ENCODE measurements at regions not wholly inside any gene's neighbourhood (a gene's known extent, or its start where the extent isn't known, plus 50 kb on each side); places are given as distances from the start of the nearest gene placed in this dataset.

GRCh38 chr13:85317781-85318180, 481.4 kb downstream of the SLITRK6 start:
- TF ChIP-seq, protein P1, sequence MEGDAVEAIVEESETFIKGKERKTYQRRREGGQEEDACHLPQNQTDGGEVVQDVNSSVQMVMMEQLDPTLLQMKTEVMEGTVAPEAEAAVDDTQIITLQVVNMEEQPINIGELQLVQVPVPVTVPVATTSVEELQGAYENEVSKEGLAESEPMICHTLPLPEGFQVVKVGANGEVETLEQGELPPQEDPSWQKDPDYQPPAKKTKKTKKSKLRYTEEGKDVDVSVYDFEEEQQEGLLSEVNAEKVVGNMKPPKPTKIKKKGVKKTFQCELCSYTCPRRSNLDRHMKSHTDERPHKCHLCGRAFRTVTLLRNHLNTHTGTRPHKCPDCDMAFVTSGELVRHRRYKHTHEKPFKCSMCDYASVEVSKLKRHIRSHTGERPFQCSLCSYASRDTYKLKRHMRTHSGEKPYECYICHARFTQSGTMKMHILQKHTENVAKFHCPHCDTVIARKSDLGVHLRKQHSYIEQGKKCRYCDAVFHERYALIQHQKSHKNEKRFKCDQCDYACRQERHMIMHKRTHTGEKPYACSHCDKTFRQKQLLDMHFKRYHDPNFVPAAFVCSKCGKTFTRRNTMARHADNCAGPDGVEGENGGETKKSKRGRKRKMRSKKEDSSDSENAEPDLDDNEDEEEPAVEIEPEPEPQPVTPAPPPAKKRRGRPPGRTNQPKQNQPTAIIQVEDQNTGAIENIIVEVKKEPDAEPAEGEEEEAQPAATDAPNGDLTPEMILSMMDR (IDR thresholded peaks at IDR 0.05) = no peak
- no peak for TF ChIP-seq POLR2A (IDR thresholded peaks at IDR 0.05)
- TF ChIP-seq EP300 (IDR thresholded peaks at IDR 0.05) = no peak
- TF ChIP-seq POLR2AphosphoS5 (IDR thresholded peaks at IDR 0.05) = no peak
- DNase-seq = no peak
- WGBS, 2 donors = 92 to 94% methylated on average over 1 of the region's 1 CpG

GRCh38 chr13:85316506-85317025, 482.7 kb downstream of the SLITRK6 start:
- TF ChIP-seq, protein P1 (IDR thresholded peaks at IDR 0.05) = no peak
- no peak for TF ChIP-seq EP300 (IDR thresholded peaks at IDR 0.05)
- no peak for TF ChIP-seq POLR2A (IDR thresholded peaks at IDR 0.05)
- TF ChIP-seq POLR2AphosphoS5 (IDR thresholded peaks at IDR 0.05) = no peak
- 58 to 63% methylated on average over 6 of the region's 6 CpGs for WGBS, 2 donors

More at GRCh38 chr13:85317781-85318180, 481.4 kb downstream of the SLITRK6 start:
- Histone ChIP-seq H3K27ac (no peak overlapping the region), H3K4me3 (no peak overlapping the region), H3K27me3 (no peaks in the 10 kb centered on the region), H3K36me3 (no peaks in the 10 kb centered on the region), H3K9me3 (no peaks in the 10 kb centered on the region), H3K4me1 (no peaks in the 10 kb centered on the region)
- ATAC-seq (ENCODE audit: low FRiP score in 2 of 2) = no peak

DNA sequence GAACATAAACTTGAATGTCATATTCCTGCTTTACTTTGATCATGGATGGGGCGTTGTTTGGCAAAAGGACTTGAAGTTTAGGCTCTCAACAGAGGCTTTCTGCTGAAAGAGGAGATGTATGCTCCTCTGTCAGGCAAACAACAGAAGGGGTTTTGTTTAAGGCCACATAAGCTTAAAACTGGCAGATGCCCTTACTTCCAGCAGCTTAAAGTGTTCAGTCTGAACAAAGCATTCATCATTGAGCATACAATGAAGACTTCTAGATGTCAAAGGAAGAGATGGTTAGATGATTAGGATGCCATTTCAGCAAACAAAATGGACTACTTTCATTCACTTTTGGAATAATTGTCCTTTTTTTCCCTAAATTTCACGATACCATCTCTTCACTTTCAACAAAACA, 484.5 kb downstream of the SLITRK6 start:
- Histone ChIP-seq H3K27ac (no peak overlapping the region), H3K4me3 (no peak overlapping the region), H3K9me3 (no peaks in the 10 kb centered on the region), H3K36me3 (no peaks in the 10 kb centered on the region), H3K27me3 (no peaks in the 10 kb centered on the region), H3K4me1 (no peaks in the 10 kb centered on the region)
- DNase-seq (no peak), ATAC-seq (ENCODE audit: low FRiP score in 2 of 2) (no peak)
- TF ChIP-seq, protein P1 (IDR thresholded peaks at IDR 0.05) = no peak
- TF ChIP-seq POLR2AphosphoS5 (IDR thresholded peaks at IDR 0.05) (no peak), EP300 (IDR thresholded peaks at IDR 0.05) (no peak), POLR2A (IDR thresholded peaks at IDR 0.05) (no peak)
- 81% methylated on average over 2 of the region's 2 CpGs for WGBS, 2 donors

More at GRCh38 chr13:85316506-85317025, 482.7 kb downstream of the SLITRK6 start:
- Histone ChIP-seq H3K27ac (no peak overlapping the region), H3K4me3 (no peak overlapping the region), H3K4me1 (no peaks in the 10 kb centered on the region), H3K9me3 (no peaks in the 10 kb centered on the region), H3K36me3 (no peaks in the 10 kb centered on the region), H3K27me3 (no peaks in the 10 kb centered on the region)
- ATAC-seq (ENCODE audit: low FRiP score in 2 of 2) = no peak
- no peak for DNase-seq

GRCh38 chr13:85313761-85314503, 485.3 kb downstream of the SLITRK6 start:
- 55 to 66% methylated on average over 6 of the region's 6 CpGs for WGBS, 2 donors
- Histone ChIP-seq H3K27ac (no peak overlapping the region), H3K9me3 (no peaks in the 10 kb centered on the region), H3K4me3 (no peak overlapping the region), H3K36me3 (no peaks in the 10 kb centered on the region), H3K27me3 (no peaks in the 10 kb centered on the region), H3K4me1 (no peaks in the 10 kb centered on the region)
- ATAC-seq (ENCODE audit: low FRiP score in 2 of 2) (no peak), DNase-seq (no peak)
- TF ChIP-seq POLR2A (IDR thresholded peaks at IDR 0.05) = no peak
- TF ChIP-seq EP300 (IDR thresholded peaks at IDR 0.05) = no peak

GRCh38 chr13:85312071-85312470, 487.1 kb downstream of the SLITRK6 start:
- WGBS, 2 donors = 78 to 80% methylated on average over 4 of the region's 4 CpGs
- TF ChIP-seq POLR2AphosphoS5 (IDR thresholded peaks at IDR 0.05) (no peak), POLR2A (IDR thresholded peaks at IDR 0.05) (no peak), EP300 (IDR thresholded peaks at IDR 0.05) (no peak)
- TF ChIP-seq, protein P1 (IDR thresholded peaks at IDR 0.05) = no peak
- Histone ChIP-seq H3K27ac (no peak overlapping the region), H3K27me3 (no peaks in the 10 kb centered on the region), H3K4me3 (no peak overlapping the region), H3K4me1 (no peaks in the 10 kb centered on the region), H3K9me3 (no peaks in the 10 kb centered on the region), H3K36me3 (no peaks in the 10 kb centered on the region)
- DNase-seq (no peak), ATAC-seq (ENCODE audit: low FRiP score in 2 of 2) (no peak)

Data from upper lobe of left lung (tissue), 6 donors.